ENCODE measurements at regions not wholly inside any gene's neighbourhood (a gene's known extent, or its start where the extent isn't known, plus 50 kb on each side); places are given as distances from the start of the nearest gene placed in this dataset.

- ChIA-PET POLR2A (no interaction called here), CTCF (no interaction called here)
- DNase-seq (ENCODE audit: extremely low spot score) = no peak
- no peak for TF ChIP-seq CTCF (IDR thresholded peaks at IDR 0.05; ENCODE audit: control extremely low read depth, extremely low read depth, low read depth, missing control alignments)
These were observed 169.1 kb upstream of the PCDH18 start for GRCh38 chr4:137701401-137701800.

- ChIA-PET POLR2A (no interaction called here), CTCF (no interaction called here)
- no peak for TF ChIP-seq CTCF (IDR thresholded peaks at IDR 0.05; ENCODE audit: control extremely low read depth, extremely low read depth, low read depth, missing control alignments)
- DNase-seq (ENCODE audit: extremely low spot score) = no peak
These were observed 168.5 kb upstream of the PCDH18 start for GRCh38 chr4:137700751-137701150.

- no peak for TF ChIP-seq CTCF (IDR thresholded peaks at IDR 0.05; ENCODE audit: control extremely low read depth, extremely low read depth, low read depth, missing control alignments)
- POLR2A ChIA-PET = no interaction called here
- DNase-seq (ENCODE audit: extremely low spot score) = no peak
- CTCF ChIA-PET = no interaction called here
These were observed 167.8 kb upstream of the PCDH18 start for GRCh38 chr4:137700072-137700471.

- no peak for TF ChIP-seq CTCF (IDR thresholded peaks at IDR 0.05; ENCODE audit: control extremely low read depth, extremely low read depth, low read depth, missing control alignments)
- CTCF ChIA-PET = no interaction called here
- no peak for DNase-seq (ENCODE audit: extremely low spot score)
- POLR2A ChIA-PET = no interaction called here
These were observed 161.8 kb upstream of the PCDH18 start for GRCh38 chr4:137694138-137694537.

- no peak for DNase-seq (ENCODE audit: extremely low spot score)
- CTCF ChIA-PET = no interaction called here
- TF ChIP-seq CTCF (IDR thresholded peaks at IDR 0.05; ENCODE audit: control extremely low read depth, extremely low read depth, low read depth, missing control alignments) = no peak
- POLR2A ChIA-PET = no interaction called here
These were observed 161.3 kb upstream of the PCDH18 start for GRCh38 chr4:137693641-137694040.

- no peak for TF ChIP-seq CTCF (IDR thresholded peaks at IDR 0.05; ENCODE audit: control extremely low read depth, extremely low read depth, low read depth, missing control alignments)
- POLR2A ChIA-PET = no interaction called here
- CTCF ChIA-PET = no interaction called here
- DNase-seq (ENCODE audit: extremely low spot score) = no peak
These were observed 159.9 kb upstream of the PCDH18 start for GRCh38 chr4:137692205-137692604.

- DNase-seq (ENCODE audit: extremely low spot score) = no peak
- no peak for TF ChIP-seq CTCF (IDR thresholded peaks at IDR 0.05; ENCODE audit: control extremely low read depth, extremely low read depth, low read depth, missing control alignments)
- ChIA-PET CTCF (no interaction called here), POLR2A (no interaction called here)
These were observed 156.4 kb upstream of the PCDH18 start for GRCh38 chr4:137688651-137689050.
